IPS DF 4.7 (cell line): ENCODE measurements at regions not wholly inside any gene's neighbourhood (a gene's known extent, or its start where the extent isn't known, plus 50 kb on each side); places are given as distances from the start of the nearest gene placed in this dataset.

Source experiments
- DNase-seq: peaks from one replicate; pipeline ENCODE4 v3.0.0-alpha.2; 2013; ENCODE audit warnings: low spot score; ENCODE audit errors: extremely low read depth

GRCh38 chr11:71357414-71357813 is 90.8 kb downstream of the DHCR7 start:
- DNase-seq = no peak

GRCh38 chr11:71356904-71357303 is 91.3 kb downstream of the DHCR7 start:
- no peak for DNase-seq

GRCh38 chr11:71356280-71356876 is 91.8 kb downstream of the DHCR7 start:
- no peak for DNase-seq

- DNase-seq = no peak
Measured at GRCh38 chr11:71355281-71355680, 92.9 kb downstream of the DHCR7 start.

- DNase-seq = no peak
Measured at GRCh38 chr11:71354394-71355105, 93.6 kb downstream of the DHCR7 start.

GRCh38 chr11:71352748-71353147 is 95.4 kb downstream of the DHCR7 start:
- DNase-seq = no peak

GRCh38 chr11:71352226-71352625 is 96.0 kb downstream of the DHCR7 start:
- no peak for DNase-seq

- no peak for DNase-seq
Measured at GRCh38 chr11:71349627-71350026, 97.2 kb upstream of the SHANK2 start.

- no peak for DNase-seq
Measured at GRCh38 chr11:71343828-71344400, 91.5 kb upstream of the SHANK2 start.

- DNase-seq = peak; percentile 69
Measured at GRCh38 chr11:71342951-71343827, 90.8 kb upstream of the SHANK2 start.

GRCh38 chr11:71342116-71342515 is 89.7 kb upstream of the SHANK2 start:
- no peak for DNase-seq

GRCh38 chr11:71341596-71341995 is 89.2 kb upstream of the SHANK2 start:
- DNase-seq = no peak

- no peak for DNase-seq
Measured at GRCh38 chr11:71341173-71341572, 88.8 kb upstream of the SHANK2 start.

GRCh38 chr11:71340086-71340606 is 87.8 kb upstream of the SHANK2 start:
- no peak for DNase-seq

GRCh38 chr11:71339396-71339881 is 87.1 kb upstream of the SHANK2 start:
- DNase-seq = no peak

- DNase-seq = no peak
Measured at GRCh38 chr11:71338801-71339395, 86.5 kb upstream of the SHANK2 start.

GRCh38 chr11:71336996-71337754 is 84.8 kb upstream of the SHANK2 start:
- no peak for DNase-seq

GRCh38 chr11:71336176-71336995 is 84.0 kb upstream of the SHANK2 start:
- no peak for DNase-seq

GRCh38 chr11:71335371-71335770 is 83.0 kb upstream of the SHANK2 start:
- no peak for DNase-seq
